ENCODE measurements at regions not wholly inside any gene's neighbourhood (a gene's known extent, or its start where the extent isn't known, plus 50 kb on each side); places are given as distances from the start of the nearest gene placed in this dataset.

GRCh38 chr9:18075253-18075952 lies 398.6 kb upstream of the ADAMTSL1 start:
- Histone ChIP-seq H2AK9ac (replicated peaks; ENCODE audit: low read depth, low read length, poor library complexity) (no peak overlapping the region), H3K9ac (ENCODE audit: low read depth, low read length) (no peak overlapping the region), H3K18ac (ENCODE audit: low read depth, low read length) (no peak overlapping the region), H3K14ac (replicated peaks; ENCODE audit: low read depth, low read length) (no peak overlapping the region), H2BK20ac (ENCODE audit: low read depth, low read length) (no peak overlapping the region), H3K4ac (ENCODE audit: low read depth, low read length) (no peak overlapping the region), H4K8ac (ENCODE audit: low read depth in 2 of 2, low read length in 2 of 2) (no peak overlapping the region), H2BK120ac (ENCODE audit: low read depth, low read length) (no peak overlapping the region), H3K4me2 (ENCODE audit: low read depth, low read length) (no peak overlapping the region), H4K91ac (ENCODE audit: insufficient read depth, low read depth, low read length) (no peak overlapping the region), H3K36me3 (ENCODE audit: control insufficient read depth, insufficient read depth, low read length) (no peaks in the 10 kb centered on the region), H3K4me3 (ENCODE audit: insufficient read depth, low read depth, low read length) (no peak overlapping the region), H2AFZ (replicated peaks; ENCODE audit: low read length, poor library complexity) (no peak overlapping the region), H3K9me3 (ENCODE audit: control insufficient read depth, insufficient read depth, low read length) (no peaks in the 10 kb centered on the region), H2AK5ac (ENCODE audit: low read depth, low read length) (no peak overlapping the region), H4K5ac (ENCODE audit: low read depth, low read length) (no peak overlapping the region), H2BK5ac (ENCODE audit: low read depth, low read length, poor library complexity, severe bottlenecking) (no peak overlapping the region), H3K4me1 (ENCODE audit: control insufficient read depth, insufficient read depth, low read length) (no peaks in the 10 kb centered on the region), H3K23ac (ENCODE audit: low read depth, low read length) (no peak overlapping the region), H3K27me3 (ENCODE audit: control insufficient read depth, insufficient read depth, low read length) (no peaks in the 10 kb centered on the region; the same call in 1 of the 2 replicates), H3K9me1 (ENCODE audit: insufficient read depth, low read length) (no peaks in the 10 kb centered on the region), H3K56ac (ENCODE audit: extremely low read depth, insufficient read depth, low read length) (no peak overlapping the region), H3K27ac (ENCODE audit: insufficient read depth, low read length) (no peak overlapping the region), H3K79me1 (ENCODE audit: low read depth in 1 of 2, low read length in 2 of 2) (no peaks in the 10 kb centered on the region), H2BK15ac (ENCODE audit: low read depth, low read length) (no peak overlapping the region), H4K20me1 (ENCODE audit: insufficient read depth, low read length) (no peaks in the 10 kb centered on the region)
- dilution Hi-C loops (cut with HindIII; ENCODE audit: low sequenced_read_pairs, unreplicated experiment) (no loop called here), in situ Hi-C loops (cut with MboI; ENCODE audit: low sequenced_read_pairs) (no loop called here), intact Hi-C loops (cut with micrococcal nuclease) (no loop called here)
- DNase-seq = no peak
- ATAC-seq (ENCODE audit: low read depth) = no peak
- no CpG with 5 or more reads among the region's 3 CpGs for WGBS, 2 experiments (ENCODE audit: extremely low coverage in 2 of 2, insufficient read length in 1 of 2)
- ChIA-PET CTCF (no interaction called here), POLR2A (ENCODE audit: unreplicated experiment) (no interaction called here)
- no TSS peak for BruUV-seq (replicated peaks)
- TF ChIP-seq USF2 (IDR thresholded peaks at IDR 0.05; ENCODE audit: low read depth, low read length) (no peak), RFX5 (IDR thresholded peaks at IDR 0.05; ENCODE audit: low read depth, low read length) (no peak), FOS (IDR thresholded peaks at IDR 0.05; ENCODE audit: low read depth, low read length) (no peak), MXI1 (IDR thresholded peaks at IDR 0.05; ENCODE audit: borderline replicate concordance, low read depth, low read length) (no peak), CHD1 (IDR thresholded peaks at IDR 0.05; ENCODE audit: low read depth, low read length) (no peak), CEBPB (IDR thresholded peaks at IDR 0.05; ENCODE audit: low read depth, low read length) (no peak), ELK1 (IDR thresholded peaks at IDR 0.05; ENCODE audit: borderline replicate concordance, low read depth, low read length) (no peak), MAZ (IDR thresholded peaks at IDR 0.05; ENCODE audit: borderline replicate concordance, low read depth, low read length) (no peak)
